Astrocyte of the cerebellum (primary cell): ENCODE measurements at regions not wholly inside any gene's neighbourhood (a gene's known extent, or its start where the extent isn't known, plus 50 kb on each side); places are given as distances from the start of the nearest gene placed in this dataset.

Source experiments
- DNase-seq: peaks from one replicate; pipeline ENCODE4 v3.0.0-alpha.2; 2011; ENCODE audit warnings: low read depth
- H3K4me3 ChIP-seq: 2 replicates; pipeline ENCODE4 v1.5.1; 2011; ENCODE audit warnings: mild to moderate bottlenecking, low read depth, low read length, moderate library complexity
- in situ Hi-C: cut with HindIII; loops from 2 replicates; pipeline ENCODE4 v1.10.0; 2017; ENCODE audit warnings: low sequenced_read_pairs
- TF ChIP-seq, protein P1 (sequence below): IDR thresholded peaks from 2 replicates; pipeline ENCODE4 v1.5.1; 2012; ENCODE audit warnings: low read length, low read depth, moderate library complexity, mild to moderate bottlenecking; ENCODE audit errors: missing control alignments

DNA sequence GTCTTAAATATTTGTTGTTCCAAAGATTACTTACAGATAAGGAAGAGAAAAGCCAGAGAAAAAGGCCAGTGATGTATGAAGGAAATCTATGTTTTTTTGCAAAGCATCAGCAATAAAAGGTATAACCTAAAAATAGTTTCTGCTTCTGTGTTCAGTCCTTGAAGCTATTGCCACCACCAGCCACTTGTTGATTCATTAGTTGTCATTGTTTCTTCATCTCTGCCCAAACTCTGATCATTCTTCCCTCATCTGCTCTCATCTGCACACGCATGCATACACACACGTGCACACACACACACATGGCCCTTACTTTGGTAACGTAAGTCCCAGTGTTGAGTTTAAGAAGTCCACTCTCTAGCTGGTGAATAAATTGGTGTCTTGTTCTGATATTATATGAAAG, 540.7 kb downstream of the GATA3 start:
- TF ChIP-seq, protein P1, sequence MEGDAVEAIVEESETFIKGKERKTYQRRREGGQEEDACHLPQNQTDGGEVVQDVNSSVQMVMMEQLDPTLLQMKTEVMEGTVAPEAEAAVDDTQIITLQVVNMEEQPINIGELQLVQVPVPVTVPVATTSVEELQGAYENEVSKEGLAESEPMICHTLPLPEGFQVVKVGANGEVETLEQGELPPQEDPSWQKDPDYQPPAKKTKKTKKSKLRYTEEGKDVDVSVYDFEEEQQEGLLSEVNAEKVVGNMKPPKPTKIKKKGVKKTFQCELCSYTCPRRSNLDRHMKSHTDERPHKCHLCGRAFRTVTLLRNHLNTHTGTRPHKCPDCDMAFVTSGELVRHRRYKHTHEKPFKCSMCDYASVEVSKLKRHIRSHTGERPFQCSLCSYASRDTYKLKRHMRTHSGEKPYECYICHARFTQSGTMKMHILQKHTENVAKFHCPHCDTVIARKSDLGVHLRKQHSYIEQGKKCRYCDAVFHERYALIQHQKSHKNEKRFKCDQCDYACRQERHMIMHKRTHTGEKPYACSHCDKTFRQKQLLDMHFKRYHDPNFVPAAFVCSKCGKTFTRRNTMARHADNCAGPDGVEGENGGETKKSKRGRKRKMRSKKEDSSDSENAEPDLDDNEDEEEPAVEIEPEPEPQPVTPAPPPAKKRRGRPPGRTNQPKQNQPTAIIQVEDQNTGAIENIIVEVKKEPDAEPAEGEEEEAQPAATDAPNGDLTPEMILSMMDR, result no peak
- in situ Hi-C loops, result no loop called here
- DNase-seq, result no peak
- H3K4me3 ChIP-seq, result no peak overlapping the region

- no peak overlapping the region for H3K4me3 ChIP-seq
- TF ChIP-seq, protein P1, result no peak
- DNase-seq, result no peak
- in situ Hi-C loops, result no loop called here
These were observed 542.5 kb downstream of the GATA3 start for GRCh38 chr10:8596929-8597472.

- no peak for DNase-seq
These were observed 545.7 kb downstream of the GATA3 start for GRCh38 chr10:8600192-8600591.

GRCh38 chr10:8602821-8603220, 548.3 kb downstream of the GATA3 start:
- no peak overlapping the region for H3K4me3 ChIP-seq
- in situ Hi-C loops, result no loop called here
- TF ChIP-seq, protein P1, result no peak
- DNase-seq, result no peak

More at GRCh38 chr10:8600192-8600591, 545.7 kb downstream of the GATA3 start:
- no peak overlapping the region for H3K4me3 ChIP-seq
- in situ Hi-C loops, result no loop called here
- TF ChIP-seq, protein P1, result no peak

GRCh38 chr10:8614054-8614565, 559.6 kb downstream of the GATA3 start:
- in situ Hi-C loops, result no loop called here
- TF ChIP-seq, protein P1, result no peak
- H3K4me3 ChIP-seq, result no peak overlapping the region
- no peak for DNase-seq

- TF ChIP-seq, protein P1, result no peak
- no peak overlapping the region for H3K4me3 ChIP-seq
- no peak for DNase-seq
- in situ Hi-C loops, result no loop called here
These were observed 560.6 kb downstream of the GATA3 start for GRCh38 chr10:8615118-8615517.
